OCI-LY7 (cell line): ENCODE measurements at regions not wholly inside any gene's neighbourhood (a gene's known extent, or its start where the extent isn't known, plus 50 kb on each side); places are given as distances from the start of the nearest gene placed in this dataset.

Experiments used
- EZH2phosphoT487 ChIP-seq: fragments of 200-600 bp; sonication (generic); IDR thresholded peaks from 2 replicates; pipeline ENCODE4 v1.6.1; 2018; ENCODE audit warnings: low read depth, borderline replicate concordance, mild to moderate bottlenecking, mixed run types, antibody characterized with exemption, low read length, moderate library complexity, mixed read lengths
- TF ChIP-seq, protein P1 (sequence below): fragments of 200-600 bp; sonication (generic); conservative IDR thresholded peaks from 2 replicates; pipeline ENCODE4 v1.5.1; 2014; ENCODE audit warnings: mild to moderate bottlenecking, antibody characterized with exemption, low read length, moderate library complexity, mixed read lengths

DNA sequence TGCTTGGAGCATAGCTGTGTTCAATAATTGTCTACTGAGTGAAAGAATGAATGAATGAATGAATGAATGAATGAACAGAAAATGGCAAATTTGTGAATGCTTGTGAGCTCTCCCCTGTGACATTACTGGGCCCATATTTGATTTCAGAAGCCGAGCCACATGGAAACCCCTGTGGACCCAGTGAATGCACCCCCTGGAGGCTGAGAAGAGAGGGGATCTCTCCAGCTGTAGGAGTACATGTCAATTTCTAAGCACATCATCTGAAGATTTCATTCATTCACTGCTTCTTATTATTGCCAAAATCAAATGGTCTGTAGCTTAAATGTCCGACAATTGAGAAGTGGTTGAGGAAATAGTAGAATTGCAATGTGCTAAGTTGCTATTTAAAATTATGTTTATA is 58.3 kb upstream of the DOCK1 start:
- TF ChIP-seq, protein P1, sequence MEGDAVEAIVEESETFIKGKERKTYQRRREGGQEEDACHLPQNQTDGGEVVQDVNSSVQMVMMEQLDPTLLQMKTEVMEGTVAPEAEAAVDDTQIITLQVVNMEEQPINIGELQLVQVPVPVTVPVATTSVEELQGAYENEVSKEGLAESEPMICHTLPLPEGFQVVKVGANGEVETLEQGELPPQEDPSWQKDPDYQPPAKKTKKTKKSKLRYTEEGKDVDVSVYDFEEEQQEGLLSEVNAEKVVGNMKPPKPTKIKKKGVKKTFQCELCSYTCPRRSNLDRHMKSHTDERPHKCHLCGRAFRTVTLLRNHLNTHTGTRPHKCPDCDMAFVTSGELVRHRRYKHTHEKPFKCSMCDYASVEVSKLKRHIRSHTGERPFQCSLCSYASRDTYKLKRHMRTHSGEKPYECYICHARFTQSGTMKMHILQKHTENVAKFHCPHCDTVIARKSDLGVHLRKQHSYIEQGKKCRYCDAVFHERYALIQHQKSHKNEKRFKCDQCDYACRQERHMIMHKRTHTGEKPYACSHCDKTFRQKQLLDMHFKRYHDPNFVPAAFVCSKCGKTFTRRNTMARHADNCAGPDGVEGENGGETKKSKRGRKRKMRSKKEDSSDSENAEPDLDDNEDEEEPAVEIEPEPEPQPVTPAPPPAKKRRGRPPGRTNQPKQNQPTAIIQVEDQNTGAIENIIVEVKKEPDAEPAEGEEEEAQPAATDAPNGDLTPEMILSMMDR = no peak
- TF ChIP-seq EZH2phosphoT487 = no peak
